ENCODE measurements at regions not wholly inside any gene's neighbourhood (a gene's known extent, or its start where the extent isn't known, plus 50 kb on each side); places are given as distances from the start of the nearest gene placed in this dataset.

DNA sequence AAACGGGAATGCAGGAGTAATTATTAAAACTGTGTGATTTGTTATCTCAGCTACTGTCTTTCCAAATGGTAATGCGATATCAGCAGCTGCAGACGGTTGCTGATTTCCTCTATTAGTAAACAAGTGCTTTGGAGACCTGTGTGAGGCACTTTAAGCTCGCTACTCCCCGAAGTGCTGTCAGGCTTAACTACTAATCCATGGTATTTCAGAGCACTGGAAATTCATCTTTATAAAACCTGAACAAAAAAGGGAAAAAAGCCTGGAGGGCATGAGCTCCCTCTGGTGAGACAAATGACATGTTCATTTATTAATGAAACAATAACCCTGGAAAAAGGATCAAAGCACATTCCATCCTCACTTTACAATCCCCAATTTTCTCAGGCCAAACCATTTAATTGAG lies 143.6 kb upstream of the OTX2 start:
- H3K4me3 ChIP-seq (ENCODE audit: low read depth in 1 of 2, low read length in 1 of 2) = no peak overlapping the region
- H3K27me3 ChIP-seq = no peaks in the 10 kb centered on the region
- no peaks in the 10 kb centered on the region for H3K36me3 ChIP-seq
- no peaks in the 10 kb centered on the region for H3K4me1 ChIP-seq (ENCODE audit: control insufficient read depth in 1 of 2, insufficient read depth in 1 of 2, low read depth in 1 of 2, low read length in 1 of 2)
- H3K27ac ChIP-seq = no peak overlapping the region
- H3K9me3 ChIP-seq = no peaks in the 10 kb centered on the region
- TF ChIP-seq, protein P1, sequence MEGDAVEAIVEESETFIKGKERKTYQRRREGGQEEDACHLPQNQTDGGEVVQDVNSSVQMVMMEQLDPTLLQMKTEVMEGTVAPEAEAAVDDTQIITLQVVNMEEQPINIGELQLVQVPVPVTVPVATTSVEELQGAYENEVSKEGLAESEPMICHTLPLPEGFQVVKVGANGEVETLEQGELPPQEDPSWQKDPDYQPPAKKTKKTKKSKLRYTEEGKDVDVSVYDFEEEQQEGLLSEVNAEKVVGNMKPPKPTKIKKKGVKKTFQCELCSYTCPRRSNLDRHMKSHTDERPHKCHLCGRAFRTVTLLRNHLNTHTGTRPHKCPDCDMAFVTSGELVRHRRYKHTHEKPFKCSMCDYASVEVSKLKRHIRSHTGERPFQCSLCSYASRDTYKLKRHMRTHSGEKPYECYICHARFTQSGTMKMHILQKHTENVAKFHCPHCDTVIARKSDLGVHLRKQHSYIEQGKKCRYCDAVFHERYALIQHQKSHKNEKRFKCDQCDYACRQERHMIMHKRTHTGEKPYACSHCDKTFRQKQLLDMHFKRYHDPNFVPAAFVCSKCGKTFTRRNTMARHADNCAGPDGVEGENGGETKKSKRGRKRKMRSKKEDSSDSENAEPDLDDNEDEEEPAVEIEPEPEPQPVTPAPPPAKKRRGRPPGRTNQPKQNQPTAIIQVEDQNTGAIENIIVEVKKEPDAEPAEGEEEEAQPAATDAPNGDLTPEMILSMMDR (IDR thresholded peaks at IDR 0.05) = no peak

DNA sequence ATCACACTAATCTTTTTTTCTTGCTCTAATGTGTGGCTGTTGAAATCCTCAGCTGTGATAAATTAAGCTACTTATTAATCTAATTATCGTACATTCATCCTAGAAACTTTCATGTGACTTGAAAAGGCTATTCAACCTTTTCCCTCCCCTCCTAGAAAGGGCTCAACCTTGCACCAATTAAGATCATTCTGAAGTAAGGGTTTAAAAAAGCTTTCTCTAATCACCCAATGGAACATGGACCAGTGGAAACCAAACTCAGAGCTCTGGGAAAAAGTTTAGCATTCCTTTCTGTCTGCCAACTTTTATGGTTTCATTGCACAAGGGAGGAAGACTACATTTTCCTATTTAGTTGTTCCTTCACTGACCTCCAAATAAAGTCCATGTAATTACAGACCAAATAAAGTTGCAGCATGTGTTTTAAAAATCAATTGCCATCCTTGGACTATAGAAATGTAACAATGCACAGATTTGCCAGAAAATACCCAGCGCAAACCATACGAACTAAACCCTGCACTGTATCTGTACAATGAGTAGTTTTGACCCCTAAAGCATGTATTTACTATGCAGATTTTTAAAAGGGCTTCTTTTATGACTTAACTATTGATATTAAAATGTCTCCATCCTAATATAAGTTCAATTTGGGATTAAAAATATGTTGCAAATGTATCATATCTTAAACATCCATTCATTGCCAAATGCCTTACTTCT lies 142.6 kb upstream of the OTX2 start:
- Histone ChIP-seq H3K27me3 (no peaks in the 10 kb centered on the region), H3K4me1 (ENCODE audit: control insufficient read depth in 1 of 2, insufficient read depth in 1 of 2, low read depth in 1 of 2, low read length in 1 of 2) (no peaks in the 10 kb centered on the region), H3K27ac (no peak overlapping the region), H3K9me3 (no peaks in the 10 kb centered on the region), H3K36me3 (no peaks in the 10 kb centered on the region), H3K4me3 (ENCODE audit: low read depth in 1 of 2, low read length in 1 of 2) (no peak overlapping the region)
- TF ChIP-seq, protein P1 (IDR thresholded peaks at IDR 0.05) = no peak

DNA sequence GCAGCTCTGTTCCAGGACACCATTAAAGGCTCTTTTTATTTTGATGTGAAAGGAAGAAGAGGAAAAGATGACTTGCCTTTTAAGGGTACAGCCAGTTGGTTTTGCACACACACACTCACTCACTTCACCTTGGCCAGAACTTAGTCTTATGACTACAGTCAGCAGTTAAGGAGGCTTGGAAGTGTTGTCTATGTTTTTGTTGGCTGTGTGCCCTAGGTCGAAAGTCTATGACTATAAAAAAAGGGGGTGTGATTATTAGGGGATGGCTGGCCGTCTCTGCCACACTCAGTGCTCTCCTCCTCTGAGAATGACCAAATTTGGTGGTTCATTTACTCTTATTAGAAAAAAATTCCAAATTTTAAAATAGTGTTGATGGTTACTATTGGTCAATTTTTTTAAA lies 139.5 kb upstream of the OTX2 start:
- no peaks in the 10 kb centered on the region for H3K36me3 ChIP-seq
- H3K4me3 ChIP-seq (ENCODE audit: low read depth in 1 of 2, low read length in 1 of 2) = no peak overlapping the region
- H3K4me1 ChIP-seq (ENCODE audit: control insufficient read depth in 1 of 2, insufficient read depth in 1 of 2, low read depth in 1 of 2, low read length in 1 of 2) = no peaks in the 10 kb centered on the region
- no peaks in the 10 kb centered on the region for H3K9me3 ChIP-seq
- H3K27ac ChIP-seq = no peak overlapping the region
- TF ChIP-seq, protein P1 (IDR thresholded peaks at IDR 0.05) = no peak
- H3K27me3 ChIP-seq = no peaks in the 10 kb centered on the region

DNA sequence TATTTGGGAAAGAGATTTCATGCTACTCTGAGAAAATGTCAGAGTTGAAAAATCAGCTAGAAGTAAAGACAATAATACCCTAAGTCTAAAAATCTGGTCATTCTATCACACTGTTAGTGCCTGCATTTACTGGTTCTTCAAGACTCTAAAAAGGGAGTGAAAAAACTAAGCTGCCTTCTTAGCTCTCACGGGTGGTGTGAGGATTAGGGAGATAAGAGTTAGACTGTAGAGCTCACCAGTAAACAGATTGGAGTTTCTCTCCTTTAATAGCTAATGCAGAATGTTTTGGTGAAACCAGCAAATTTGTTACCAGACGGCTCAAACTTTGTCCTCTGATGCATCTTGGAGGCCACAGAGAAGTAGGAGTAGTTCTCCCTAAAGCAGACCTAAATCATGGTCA lies 135.0 kb upstream of the OTX2 start:
- no peaks in the 10 kb centered on the region for H3K36me3 ChIP-seq
- H3K4me1 ChIP-seq (ENCODE audit: control insufficient read depth in 1 of 2, insufficient read depth in 1 of 2, low read depth in 1 of 2, low read length in 1 of 2) = no peaks in the 10 kb centered on the region
- no peaks in the 10 kb centered on the region for H3K27me3 ChIP-seq
- no peak overlapping the region for H3K4me3 ChIP-seq (ENCODE audit: low read depth in 1 of 2, low read length in 1 of 2)
- no peak overlapping the region for H3K27ac ChIP-seq
- TF ChIP-seq, protein P1 (IDR thresholded peaks at IDR 0.05) = no peak
- H3K9me3 ChIP-seq = no peaks in the 10 kb centered on the region

DNA sequence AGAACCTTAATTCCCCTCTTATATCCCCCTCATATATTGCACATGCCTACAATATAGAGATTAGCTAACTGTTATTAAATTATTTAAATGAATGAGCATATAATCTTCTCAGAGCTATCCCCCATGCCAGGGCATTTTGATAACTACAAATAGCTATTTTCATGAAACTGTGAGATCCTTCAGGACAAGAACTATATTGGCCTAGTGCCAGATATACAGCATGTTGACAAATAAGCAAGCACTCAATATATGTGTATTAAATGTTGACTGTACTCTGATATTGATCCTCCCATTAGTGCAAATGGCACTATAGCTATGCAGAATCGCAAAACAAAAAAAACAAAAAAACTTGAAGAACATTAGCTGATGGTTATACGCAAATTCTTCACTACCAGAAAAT lies 134.1 kb upstream of the OTX2 start:
- H3K4me3 ChIP-seq (ENCODE audit: low read depth in 1 of 2, low read length in 1 of 2) = no peak overlapping the region
- H3K36me3 ChIP-seq = no peaks in the 10 kb centered on the region
- H3K27me3 ChIP-seq = no peaks in the 10 kb centered on the region
- no peaks in the 10 kb centered on the region for H3K9me3 ChIP-seq
- TF ChIP-seq, protein P1 (IDR thresholded peaks at IDR 0.05) = no peak
- H3K4me1 ChIP-seq (ENCODE audit: control insufficient read depth in 1 of 2, insufficient read depth in 1 of 2, low read depth in 1 of 2, low read length in 1 of 2) = no peaks in the 10 kb centered on the region
- H3K27ac ChIP-seq = no peak overlapping the region

Data from neutrophil (primary cell).